Jurkat, Clone E6-1 (cell line): ENCODE measurements at regions not wholly inside any gene's neighbourhood (a gene's known extent, or its start where the extent isn't known, plus 50 kb on each side); places are given as distances from the start of the nearest gene placed in this dataset.
A peak's percentile ranks its signal among the peaks of the same experiment; 100 is the strongest.

Experiments used
- DNase-seq: peaks from one replicate; pipeline ENCODE4 v3.0.0-alpha.2; 2011; ENCODE audit warnings: low read depth, low spot score
- H3K4me3 ChIP-seq: 2 replicates; pipeline ENCODE4 v1.5.1; 2011; ENCODE audit warnings: mild to moderate bottlenecking, low read length, control low read depth, moderate library complexity

GRCh38 chr4:178556796-178557195 is 1114.6 kb upstream of the AGA start:
- DNase-seq: no peak
- H3K4me3 ChIP-seq: no peak overlapping the region

- H3K4me3 ChIP-seq: no peak overlapping the region
- DNase-seq: peak; percentile 7
These were observed 1135.7 kb upstream of the AGA start for GRCh38 chr4:178577933-178578332.

- H3K4me3 ChIP-seq: no peak overlapping the region
- no peak for DNase-seq
These were observed 1153.4 kb upstream of the AGA start for GRCh38 chr4:178595500-178596138.

GRCh38 chr4:178598672-178599071 is 1156.4 kb upstream of the AGA start:
- DNase-seq: no peak
- no peak overlapping the region for H3K4me3 ChIP-seq

GRCh38 chr4:178599521-178599920 is 1157.3 kb upstream of the AGA start:
- peak; percentile 4 for DNase-seq
- H3K4me3 ChIP-seq: no peak overlapping the region

GRCh38 chr4:178602833-178603232 is 1160.6 kb upstream of the AGA start:
- no peak for DNase-seq
- no peak overlapping the region for H3K4me3 ChIP-seq

- H3K4me3 ChIP-seq: no peak overlapping the region
- DNase-seq: no peak
These were observed 1168.8 kb upstream of the AGA start for GRCh38 chr4:178611062-178611461.

- peak; percentile 28 for DNase-seq
These were observed 1170.5 kb upstream of the AGA start for GRCh38 chr4:178612733-178613132.

GRCh38 chr4:178632415-178632814 is 1190.2 kb upstream of the AGA start:
- H3K4me3 ChIP-seq: no peak overlapping the region
- DNase-seq: no peak

More at GRCh38 chr4:178612733-178613132, 1170.5 kb upstream of the AGA start:
- H3K4me3 ChIP-seq: no peak overlapping the region

GRCh38 chr4:178633263-178633662 is 1191.0 kb upstream of the AGA start:
- DNase-seq: peak; percentile 18
- no peak overlapping the region for H3K4me3 ChIP-seq

- no peak overlapping the region for H3K4me3 ChIP-seq
These were observed 1222.4 kb upstream of the AGA start for GRCh38 chr4:178664621-178665020.

GRCh38 chr4:178665916-178666315 is 1223.7 kb upstream of the AGA start:
- no peak for DNase-seq
- H3K4me3 ChIP-seq: no peak overlapping the region

More at GRCh38 chr4:178664621-178665020, 1222.4 kb upstream of the AGA start:
- DNase-seq: no peak

- DNase-seq: no peak
- H3K4me3 ChIP-seq: no peak overlapping the region
These were observed 1229.5 kb upstream of the AGA start for GRCh38 chr4:178671766-178672165.

GRCh38 chr4:178672512-178672911 is 1230.3 kb upstream of the AGA start:
- no peak for DNase-seq
- H3K4me3 ChIP-seq: no peak overlapping the region

- no peak overlapping the region for H3K4me3 ChIP-seq
- DNase-seq: no peak
These were observed 1239.6 kb upstream of the AGA start for GRCh38 chr4:178681871-178682270.

GRCh38 chr4:178689926-178690325 is 1247.7 kb upstream of the AGA start:
- no peak overlapping the region for H3K4me3 ChIP-seq
- no peak for DNase-seq

GRCh38 chr4:178693816-178694215 is 1251.6 kb upstream of the AGA start:
- no peak for DNase-seq
- H3K4me3 ChIP-seq: no peak overlapping the region

GRCh38 chr4:178696515-178696914 is 1254.3 kb upstream of the AGA start:
- no peak overlapping the region for H3K4me3 ChIP-seq
- DNase-seq: no peak

- H3K4me3 ChIP-seq: no peak overlapping the region
- DNase-seq: no peak
These were observed 1270.2 kb upstream of the AGA start for GRCh38 chr4:178712486-178712885.

GRCh38 chr4:178738026-178738425 is 1295.8 kb upstream of the AGA start:
- DNase-seq: no peak

GRCh38 chr4:178745203-178745602 is 1303.0 kb upstream of the AGA start:
- DNase-seq: no peak

More at GRCh38 chr4:178738026-178738425, 1295.8 kb upstream of the AGA start:
- H3K4me3 ChIP-seq: no peak overlapping the region

More at GRCh38 chr4:178745203-178745602, 1303.0 kb upstream of the AGA start:
- H3K4me3 ChIP-seq: no peak overlapping the region
